Endothelial cell of umbilical vein (primary cell): ENCODE measurements at regions not wholly inside any gene's neighbourhood (a gene's known extent, or its start where the extent isn't known, plus 50 kb on each side); places are given as distances from the start of the nearest gene placed in this dataset.

Experiments
- BruUV-seq: library from RNA; stranded (reverse); fragments of 400-500 nt; replicated peaks from 2 replicates; lab custom pipeline; 2021; lab: Mats Ljungman, UMichigan
- CTCF ChIA-PET: fragments of 300-600, 350-600 bp; sonication (Branson Sonifier 250); formaldehyde crosslinking; loops from one replicate; lab custom pipeline; 2021; ENCODE audit warnings: antibody characterized with exemption, inconsistent platforms; lab: Charles Lee
- POLR2A ChIA-PET: fragments of 300-600, 350-600 bp; sonication (Branson Sonifier 250); formaldehyde crosslinking; loops from one replicate; lab custom pipeline; 2021; ENCODE audit warnings: antibody characterized with exemption, inconsistent platforms; lab: Charles Lee
- DNase-seq: peaks from one replicate; pipeline ENCODE4 v3.0.0-alpha.2; 2011; ENCODE audit warnings: low read depth, low spot score
- FAIRE-seq: peaks from 2 replicates; lab custom pipeline; 2011; peaks lifted over from hg19 to GRCh38; lab: Jason Lieb, UNC
- H2AFZ ChIP-seq: 2 replicates; pipeline ENCODE4 v1.6.0; 2012; ENCODE audit warnings: low read depth, low read length, control low read depth, inconsistent platforms
- H3K27ac ChIP-seq: 2 replicates; pipeline ENCODE4 v1.5.1; 2011; ENCODE audit warnings: low read depth, mild to moderate bottlenecking, control low read depth, low read length, moderate library complexity; ENCODE audit not compliant: insufficient read depth
- H3K27me3 ChIP-seq, 2 experiments: 2 replicates each; pipeline versions ENCODE4 v1.6.0 to v1.6.1; 2011; ENCODE audit warnings: low read length in 2 of 2, mixed read lengths in 1 of 2; ENCODE audit not compliant: control insufficient read depth in 2 of 2, insufficient read depth in 2 of 2
- H3K36me3 ChIP-seq, 2 experiments: 2 replicates in 1 of 2; 3 replicates in 1 of 2; pipeline ENCODE4 v1.5.1; 2011; ENCODE audit warnings: low read length in 2 of 2, mild to moderate bottlenecking in 1 of 2, moderate library complexity in 1 of 2; ENCODE audit not compliant: control insufficient read depth in 2 of 2, insufficient read depth in 2 of 2; ENCODE audit errors: extremely low read depth in 1 of 2
- H3K4me1 ChIP-seq: 3 replicates; pipeline ENCODE4 v1.5.1; 2011; ENCODE audit warnings: mild to moderate bottlenecking, low read length; ENCODE audit not compliant: control insufficient read depth, insufficient read depth; ENCODE audit errors: extremely low read depth
- H3K4me2 ChIP-seq: 2 replicates; pipeline ENCODE4 v1.6.1; 2011; ENCODE audit warnings: low read length, control low read depth, mixed read lengths; ENCODE audit not compliant: insufficient read depth
- H3K4me3 ChIP-seq, 3 experiments: fragments of 200-600 bp in 1 of 3; sonication (generic), shearing (Covaris generic) in 1 of 3; replicated peaks in 1 of 3; 2 replicates each; pipeline ENCODE4 v1.5.1; 2011 to 2016; ENCODE audit warnings: control low read depth in 3 of 3, low read length in 3 of 3, mild to moderate bottlenecking in 2 of 3, inconsistent platforms in 1 of 3, low read depth in 1 of 3, moderate library complexity in 1 of 3; ENCODE audit not compliant: insufficient read depth in 1 of 3
- H3K79me2 ChIP-seq: 2 replicates; pipeline ENCODE4 v1.6.0; 2012; ENCODE audit warnings: low read length, inconsistent platforms; ENCODE audit not compliant: control insufficient read depth, insufficient read depth
- H3K9ac ChIP-seq: replicated peaks from 2 replicates; pipeline ENCODE3; 2011; ENCODE audit warnings: low read length, control low read depth; ENCODE audit not compliant: insufficient read depth; ENCODE audit errors: extremely low read depth
- H3K9me1 ChIP-seq: replicated peaks from 3 replicates; pipeline ENCODE4 v1.6.0; 2011; ENCODE audit warnings: mild to moderate bottlenecking, low read length; ENCODE audit not compliant: control insufficient read depth, insufficient read depth; ENCODE audit errors: extremely low read depth
- H3K9me3 ChIP-seq: replicated peaks from 2 replicates; pipeline ENCODE4 v1.5.1; 2012; ENCODE audit warnings: low read length, inconsistent platforms; ENCODE audit not compliant: control insufficient read depth, insufficient read depth
- H4K20me1 ChIP-seq: replicated peaks from 2 replicates; pipeline ENCODE3; 2011; ENCODE audit warnings: mild to moderate bottlenecking, low read length; ENCODE audit not compliant: control insufficient read depth, insufficient read depth; ENCODE audit errors: extremely low read depth
- EZH2 ChIP-seq: IDR thresholded peaks from 2 replicates; pipeline ENCODE4 v1.6.1; 2012; ENCODE audit warnings: borderline replicate concordance, low read depth, mild to moderate bottlenecking, moderate library complexity, low read length, inconsistent platforms; ENCODE audit not compliant: severe bottlenecking
- FOS ChIP-seq: IDR thresholded peaks from 2 replicates; pipeline ENCODE4 v1.6.1; 2011; ENCODE audit warnings: mild to moderate bottlenecking, low read length, moderate library complexity, borderline replicate concordance; ENCODE audit not compliant: insufficient read depth
- GATA2 ChIP-seq: IDR thresholded peaks from 2 replicates; pipeline ENCODE4 v1.7.0; 2011; ENCODE audit warnings: low read depth, mild to moderate bottlenecking, moderate library complexity, mixed read lengths, low read length; ENCODE audit not compliant: insufficient read length, insufficient read depth
- JUN ChIP-seq: IDR thresholded peaks from 2 replicates; pipeline ENCODE4 v1.6.1; 2011; ENCODE audit warnings: borderline replicate concordance, low read depth; ENCODE audit not compliant: insufficient read length, insufficient read depth
- MYC ChIP-seq: IDR thresholded peaks from one replicate; pipeline ENCODE4 v1.6.1; 2011; ENCODE audit warnings: mild to moderate bottlenecking, low read depth, low read length
- POLR2A ChIP-seq: IDR thresholded peaks from 2 replicates; pipeline ENCODE4 v1.6.1; 2012; ENCODE audit warnings: low read depth, mild to moderate bottlenecking, control low read depth, low read length
- POLR2AphosphoS5 ChIP-seq: IDR thresholded peaks from 2 replicates; pipeline ENCODE4 v1.6.1; 2012; ENCODE audit warnings: low read depth, mild to moderate bottlenecking, control low read depth, low read length, moderate library complexity; ENCODE audit not compliant: insufficient read depth
- dilution Hi-C: fragments of 300-500 bp; cut with MboI; formaldehyde crosslinking; loops from one replicate; pipeline ENCODE4 v1.15.0; 2019; ENCODE audit warnings: low sequenced_read_pairs; ENCODE audit not compliant: extremely low pct_ligation_motif_present
- intact Hi-C: fragments of 100-400 bp; cut with micrococcal nuclease; formaldehyde crosslinking; loops from one replicate; pipeline ENCODE4 v1.10.0; 2022
- TF ChIP-seq, protein P1 (sequence below): IDR thresholded peaks from 2 replicates; pipeline ENCODE4 v1.6.1; 2011; ENCODE audit not compliant: insufficient read depth, insufficient read length
- TF ChIP-seq, protein P2 (sequence below), 2 donors: IDR thresholded peaks; 1 replicate in 1 of 2; 2 replicates in 1 of 2; pipeline ENCODE4 v1.5.1; 2011; ENCODE audit warnings: low read length in 2 of 2, mild to moderate bottlenecking in 2 of 2, moderate library complexity in 2 of 2, control low read depth in 1 of 2, inconsistent platforms in 1 of 2, low read depth in 1 of 2; ENCODE audit not compliant: insufficient read depth in 1 of 2; ENCODE audit errors: extremely low read depth in 1 of 2

DNA sequence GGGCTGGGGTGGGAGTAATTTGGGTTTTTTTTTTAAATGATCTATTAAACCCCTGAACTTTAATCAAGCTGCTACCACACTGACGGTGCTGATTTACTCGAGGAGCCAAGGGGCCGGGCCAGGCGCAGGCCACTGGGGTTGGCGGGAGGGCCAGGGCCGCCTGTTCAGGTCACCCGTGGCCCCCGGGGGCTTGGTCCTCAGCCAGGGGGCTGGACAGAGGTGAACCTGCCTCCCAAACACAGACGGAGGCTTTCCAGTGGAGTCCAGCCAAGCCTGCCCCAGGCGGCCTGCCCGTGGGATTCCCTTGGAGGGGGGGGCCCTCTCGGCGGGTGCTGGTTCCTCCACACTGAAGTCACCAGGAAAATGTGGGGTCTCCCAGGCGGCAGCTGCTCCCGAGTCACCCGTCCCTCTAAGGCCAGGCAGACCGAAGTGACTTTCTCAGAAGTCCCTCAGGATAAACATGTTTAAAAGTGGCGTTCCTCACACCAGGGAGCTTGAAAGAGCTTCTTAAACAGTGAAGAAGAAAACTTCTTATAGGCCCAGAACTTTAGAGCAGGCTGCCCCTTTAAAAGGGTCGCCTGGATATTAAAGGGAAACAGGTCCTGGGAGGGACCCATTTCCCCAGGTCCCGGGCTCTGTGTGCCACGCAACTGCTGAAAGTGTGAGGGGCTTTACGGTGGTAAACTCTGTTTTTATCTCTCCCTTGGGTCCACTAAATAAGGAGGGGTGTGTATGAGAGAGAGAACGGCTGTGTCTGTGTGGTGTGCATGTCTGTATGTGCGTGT lies 167.2 kb upstream of the GSC start:
- H3K27ac ChIP-seq = no peak overlapping the region

More for the DNA sequence above, 167.2 kb upstream of the GSC start:
- no peak for DNase-seq
- Histone ChIP-seq H3K9me3 (peaks cover 2% of the 10 kb centered on the region), H2AFZ (no peak overlapping the region), H3K27me3 (no peaks in the 10 kb centered on the region), H3K4me3 (no peak overlapping the region), H3K79me2 (no peaks in the 10 kb centered on the region), H3K9ac (no peak overlapping the region), H3K4me2 (no peak overlapping the region), H3K36me3 (no peaks in the 10 kb centered on the region), H3K4me1 (no peaks in the 10 kb centered on the region), H4K20me1 (no peaks in the 10 kb centered on the region), H3K9me1 (no peaks in the 10 kb centered on the region)
- FAIRE-seq = no peak
- POLR2A ChIA-PET = no interaction called here
- CTCF ChIA-PET = no interaction called here
- intact Hi-C loops = no loop called here
- dilution Hi-C loops = no loop called here
- TF ChIP-seq EZH2 (no peak), POLR2AphosphoS5 (no peak), GATA2 (no peak), FOS (no peak), MYC (no peak), JUN (no peak), POLR2A (no peak)
- TF ChIP-seq, protein P1, sequence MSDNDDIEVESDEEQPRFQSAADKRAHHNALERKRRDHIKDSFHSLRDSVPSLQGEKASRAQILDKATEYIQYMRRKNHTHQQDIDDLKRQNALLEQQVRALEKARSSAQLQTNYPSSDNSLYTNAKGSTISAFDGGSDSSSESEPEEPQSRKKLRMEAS = no peak
- TF ChIP-seq, protein P2, sequence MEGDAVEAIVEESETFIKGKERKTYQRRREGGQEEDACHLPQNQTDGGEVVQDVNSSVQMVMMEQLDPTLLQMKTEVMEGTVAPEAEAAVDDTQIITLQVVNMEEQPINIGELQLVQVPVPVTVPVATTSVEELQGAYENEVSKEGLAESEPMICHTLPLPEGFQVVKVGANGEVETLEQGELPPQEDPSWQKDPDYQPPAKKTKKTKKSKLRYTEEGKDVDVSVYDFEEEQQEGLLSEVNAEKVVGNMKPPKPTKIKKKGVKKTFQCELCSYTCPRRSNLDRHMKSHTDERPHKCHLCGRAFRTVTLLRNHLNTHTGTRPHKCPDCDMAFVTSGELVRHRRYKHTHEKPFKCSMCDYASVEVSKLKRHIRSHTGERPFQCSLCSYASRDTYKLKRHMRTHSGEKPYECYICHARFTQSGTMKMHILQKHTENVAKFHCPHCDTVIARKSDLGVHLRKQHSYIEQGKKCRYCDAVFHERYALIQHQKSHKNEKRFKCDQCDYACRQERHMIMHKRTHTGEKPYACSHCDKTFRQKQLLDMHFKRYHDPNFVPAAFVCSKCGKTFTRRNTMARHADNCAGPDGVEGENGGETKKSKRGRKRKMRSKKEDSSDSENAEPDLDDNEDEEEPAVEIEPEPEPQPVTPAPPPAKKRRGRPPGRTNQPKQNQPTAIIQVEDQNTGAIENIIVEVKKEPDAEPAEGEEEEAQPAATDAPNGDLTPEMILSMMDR (IDR thresholded peaks at IDR 0.05; ENCODE audit: extremely low read depth in 1 of 2, insufficient read depth in 1 of 2, low read depth in 1 of 2, low read length in 2 of 2) = no peak
- no TSS peak for BruUV-seq
